Endodermal cell (in vitro differentiated cells): ENCODE measurements at regions not wholly inside any gene's neighbourhood (a gene's known extent, or its start where the extent isn't known, plus 50 kb on each side); places are given as distances from the start of the nearest gene placed in this dataset.

Source experiments
- DNase-seq: peaks from one replicate; pipeline ENCODE4 v3.0.0-alpha.2; 2017
- H3K27ac ChIP-seq: 2 replicates; pipeline ENCODE4 v1.5.1; 2013; ENCODE audit warnings: mild to moderate bottlenecking, low read depth, low read length, moderate library complexity
- H3K27me3 ChIP-seq: 2 replicates; pipeline ENCODE4 v1.6.1; 2013; ENCODE audit warnings: mild to moderate bottlenecking, low read length, moderate library complexity; ENCODE audit not compliant: insufficient read depth, control insufficient read depth, poor library complexity, severe bottlenecking
- H3K36me3 ChIP-seq: 2 replicates; pipeline ENCODE4 v1.7.0; 2013; ENCODE audit warnings: mild to moderate bottlenecking, low read length, moderate library complexity; ENCODE audit not compliant: control insufficient read depth, insufficient read depth
- H3K4me1 ChIP-seq: one replicate; pipeline ENCODE4 v1.7.0; 2013; ENCODE audit warnings: low read length; ENCODE audit not compliant: control insufficient read depth, insufficient read depth
- H3K4me3 ChIP-seq: 2 replicates; pipeline ENCODE4 v1.5.1; 2013; ENCODE audit warnings: mild to moderate bottlenecking, low read length, moderate library complexity
- H3K9ac ChIP-seq: 2 replicates; pipeline ENCODE4 v1.6.1; 2013; ENCODE audit warnings: mild to moderate bottlenecking, low read length, moderate library complexity; ENCODE audit not compliant: poor library complexity, severe bottlenecking; ENCODE audit errors: extremely low read depth
- H3K9me3 ChIP-seq: 2 replicates; pipeline ENCODE4 v1.6.1; 2013; ENCODE audit warnings: mild to moderate bottlenecking, low read length, moderate library complexity; ENCODE audit not compliant: control insufficient read depth
- H3K27ac Mint-ChIP-seq: 2 replicates; pipeline ENCODE4 v1.8.0; 2020; ENCODE audit warnings: mixed read lengths
- H3K27me3 Mint-ChIP-seq: 2 replicates; pipeline ENCODE4 v1.8.0; 2021; ENCODE audit warnings: mild to moderate bottlenecking, mixed read lengths; ENCODE audit not compliant: insufficient read depth
- H3K36me3 Mint-ChIP-seq: 2 replicates; pipeline ENCODE4 v1.8.0; 2020; ENCODE audit warnings: low read depth, mixed read lengths
- H3K4me1 Mint-ChIP-seq: 2 replicates; pipeline ENCODE4 v1.8.0; 2020; ENCODE audit warnings: mixed read lengths
- H3K4me3 Mint-ChIP-seq: 2 replicates; pipeline ENCODE4 v1.8.0; 2020; ENCODE audit warnings: mild to moderate bottlenecking, moderate library complexity, mixed read lengths
- H3K9me3 Mint-ChIP-seq: 2 replicates; pipeline ENCODE4 v1.8.0; 2020; ENCODE audit warnings: mild to moderate bottlenecking, mixed read lengths
- WGBS, 2 experiments: methylation state at CpG; one replicate each; pipeline versions ENCODE4 v1.1.5 to v1.1.7; 2013; ENCODE audit warnings: missing lambda C conversion rate in 2 of 2, mixed read lengths in 1 of 2; ENCODE audit not compliant: insufficient coverage in 1 of 2, insufficient read length in 1 of 2; 5-methylcytosine and 5-hydroxymethylcytosine counted together
- TF ChIP-seq, protein P1 (sequence below): fragments of 200-600 bp; sonication (generic); conservative IDR thresholded peaks from 2 replicates; pipeline ENCODE4 v1.5.0; 2021; ENCODE audit warnings: antibody characterized with exemption, mild to moderate bottlenecking

- H3K36me3 Mint-ChIP-seq, result no peaks in the 10 kb centered on the region
- Histone ChIP-seq H3K27ac (no peak overlapping the region), H3K27me3 (no peaks in the 10 kb centered on the region), H3K4me1 (no peaks in the 10 kb centered on the region), H3K9me3 (no peaks in the 10 kb centered on the region), H3K4me3 (no peak overlapping the region), H3K36me3 (no peaks in the 10 kb centered on the region), H3K9ac (no peak overlapping the region)
- no peak for DNase-seq
- TF ChIP-seq, protein P1, sequence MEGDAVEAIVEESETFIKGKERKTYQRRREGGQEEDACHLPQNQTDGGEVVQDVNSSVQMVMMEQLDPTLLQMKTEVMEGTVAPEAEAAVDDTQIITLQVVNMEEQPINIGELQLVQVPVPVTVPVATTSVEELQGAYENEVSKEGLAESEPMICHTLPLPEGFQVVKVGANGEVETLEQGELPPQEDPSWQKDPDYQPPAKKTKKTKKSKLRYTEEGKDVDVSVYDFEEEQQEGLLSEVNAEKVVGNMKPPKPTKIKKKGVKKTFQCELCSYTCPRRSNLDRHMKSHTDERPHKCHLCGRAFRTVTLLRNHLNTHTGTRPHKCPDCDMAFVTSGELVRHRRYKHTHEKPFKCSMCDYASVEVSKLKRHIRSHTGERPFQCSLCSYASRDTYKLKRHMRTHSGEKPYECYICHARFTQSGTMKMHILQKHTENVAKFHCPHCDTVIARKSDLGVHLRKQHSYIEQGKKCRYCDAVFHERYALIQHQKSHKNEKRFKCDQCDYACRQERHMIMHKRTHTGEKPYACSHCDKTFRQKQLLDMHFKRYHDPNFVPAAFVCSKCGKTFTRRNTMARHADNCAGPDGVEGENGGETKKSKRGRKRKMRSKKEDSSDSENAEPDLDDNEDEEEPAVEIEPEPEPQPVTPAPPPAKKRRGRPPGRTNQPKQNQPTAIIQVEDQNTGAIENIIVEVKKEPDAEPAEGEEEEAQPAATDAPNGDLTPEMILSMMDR, result no peak
- H3K4me3 Mint-ChIP-seq, result no peak overlapping the region
- no peaks in the 10 kb centered on the region for H3K27me3 Mint-ChIP-seq
- H3K27ac Mint-ChIP-seq, result no peak overlapping the region
- WGBS, 2 experiments, result 86 to 95% methylated on average over 7 to 30 of the region's 30 CpGs
- H3K9me3 Mint-ChIP-seq, result no peaks in the 10 kb centered on the region
- peaks cover 3% of the 10 kb centered on the region for H3K4me1 Mint-ChIP-seq
These were observed 296.6 kb upstream of the DAB2 start for GRCh38 chr5:39721394-39721793.

DNA sequence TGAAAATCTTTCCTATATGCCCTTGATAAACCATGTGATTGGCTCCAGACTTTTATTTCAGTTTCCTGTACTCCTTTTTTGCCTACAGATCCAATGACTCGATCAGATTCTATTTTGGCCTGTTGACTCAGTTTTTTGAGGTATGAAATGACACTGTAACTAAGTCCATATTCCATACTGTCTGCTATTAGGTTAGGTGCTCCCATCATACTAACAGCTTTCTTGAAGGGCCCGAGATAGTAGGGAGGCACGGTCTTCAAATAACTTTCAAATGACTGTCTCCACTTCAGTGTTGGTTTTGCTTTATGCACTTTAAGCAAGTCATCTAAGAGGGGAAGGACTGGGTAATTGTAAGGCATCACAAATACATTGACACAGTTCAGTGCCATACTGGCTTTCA is 295.4 kb upstream of the DAB2 start:
- H3K36me3 ChIP-seq, result no peaks in the 10 kb centered on the region
- no peaks in the 10 kb centered on the region for H3K9me3 ChIP-seq
- TF ChIP-seq, protein P1, result no peak
- DNase-seq, result no peak
- Mint-ChIP-seq H3K9me3 (no peaks in the 10 kb centered on the region), H3K4me1 (peaks cover 3% of the 10 kb centered on the region), H3K4me3 (no peak overlapping the region), H3K27me3 (no peaks in the 10 kb centered on the region), H3K36me3 (no peaks in the 10 kb centered on the region), H3K27ac (no peak overlapping the region)
- 92 to 100% methylated on average over 2 to 3 of the region's 3 CpGs for WGBS, 2 experiments
- no peaks in the 10 kb centered on the region for H3K27me3 ChIP-seq
- no peaks in the 10 kb centered on the region for H3K4me1 ChIP-seq
- no peak overlapping the region for H3K9ac ChIP-seq
- no peak overlapping the region for H3K27ac ChIP-seq
- no peak overlapping the region for H3K4me3 ChIP-seq

DNA sequence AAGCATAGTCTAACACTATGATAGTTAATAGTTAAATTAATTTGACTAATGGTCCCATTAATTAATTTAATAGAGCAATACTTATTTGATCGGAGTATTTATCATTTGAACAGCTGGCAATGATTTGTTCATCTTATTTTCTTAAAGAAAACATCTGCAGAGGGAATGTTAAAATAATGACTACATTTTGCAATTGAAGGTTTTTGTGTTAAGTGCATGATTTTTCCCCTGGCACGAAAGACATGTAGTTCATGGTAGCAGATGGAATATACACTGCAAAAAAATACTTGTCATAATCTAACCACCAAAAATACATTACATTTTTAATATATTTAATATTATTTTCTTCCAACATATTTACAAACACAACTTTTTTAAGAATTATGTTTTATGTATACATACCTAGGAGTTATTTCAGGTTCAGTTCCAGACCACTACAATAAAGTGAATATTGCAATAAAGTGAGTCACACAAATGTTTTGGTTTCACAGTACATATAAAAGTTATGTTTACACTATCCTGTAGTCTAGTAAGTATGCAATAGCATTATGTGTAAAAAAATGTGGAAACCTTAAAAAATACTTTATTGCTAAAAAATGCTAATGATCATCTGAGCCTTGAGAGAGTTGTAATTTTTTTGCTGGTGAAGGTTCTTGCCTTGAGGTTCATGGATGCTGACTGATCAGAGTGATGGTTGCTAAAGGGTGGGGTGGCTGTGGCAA is 292.6 kb upstream of the DAB2 start:
- Histone ChIP-seq H3K9me3 (no peaks in the 10 kb centered on the region), H3K27me3 (no peaks in the 10 kb centered on the region), H3K27ac (no peak overlapping the region), H3K9ac (no peak overlapping the region), H3K36me3 (no peaks in the 10 kb centered on the region), H3K4me1 (no peaks in the 10 kb centered on the region), H3K4me3 (no peak overlapping the region)
- no peak for DNase-seq
- Mint-ChIP-seq H3K27ac (no peak overlapping the region), H3K36me3 (no peaks in the 10 kb centered on the region), H3K9me3 (no peaks in the 10 kb centered on the region), H3K4me1 (peaks cover 3% of the 10 kb centered on the region), H3K4me3 (no peak overlapping the region), H3K27me3 (no peaks in the 10 kb centered on the region)
- TF ChIP-seq, protein P1, result no peak
- WGBS, 2 experiments, result 86% methylated on average over 2 of the region's 2 CpGs; no CpG with 5 or more reads in 1 of the 2 experiments
